ENCODE measurements at regions not wholly inside any gene's neighbourhood (a gene's known extent, or its start where the extent isn't known, plus 50 kb on each side); places are given as distances from the start of the nearest gene placed in this dataset.

- TF ChIP-seq POLR2A (IDR thresholded peaks at IDR 0.05) (no peak), CTCF (IDR thresholded peaks at IDR 0.05) (no peak)
Observed at GRCh38 chr7:67519171-67519570, 522.5 kb downstream of the TYW1 start.
